ENCODE measurements at regions not wholly inside any gene's neighbourhood (a gene's known extent, or its start where the extent isn't known, plus 50 kb on each side); places are given as distances from the start of the nearest gene placed in this dataset.

DNA sequence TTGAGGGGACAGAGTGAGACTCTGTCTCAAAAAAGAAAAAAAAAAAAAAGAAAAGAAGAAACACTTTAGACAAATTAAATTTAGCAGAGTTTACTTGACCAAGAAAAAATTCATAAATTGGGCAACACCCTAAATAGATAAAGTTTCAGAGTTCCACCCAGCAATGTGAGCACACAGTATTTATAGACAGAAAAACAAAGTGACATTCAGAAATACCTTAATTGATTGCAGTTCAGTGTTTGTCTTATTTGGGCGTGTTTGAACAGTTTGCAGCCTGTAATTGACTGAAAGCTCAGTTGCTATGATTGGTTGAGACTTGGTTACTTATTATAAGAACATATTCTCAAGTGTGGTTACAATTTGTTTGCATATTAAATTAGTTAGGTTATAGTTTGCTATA lies 603.5 kb upstream of the NEGR1 start:
- TF ChIP-seq, protein P1, sequence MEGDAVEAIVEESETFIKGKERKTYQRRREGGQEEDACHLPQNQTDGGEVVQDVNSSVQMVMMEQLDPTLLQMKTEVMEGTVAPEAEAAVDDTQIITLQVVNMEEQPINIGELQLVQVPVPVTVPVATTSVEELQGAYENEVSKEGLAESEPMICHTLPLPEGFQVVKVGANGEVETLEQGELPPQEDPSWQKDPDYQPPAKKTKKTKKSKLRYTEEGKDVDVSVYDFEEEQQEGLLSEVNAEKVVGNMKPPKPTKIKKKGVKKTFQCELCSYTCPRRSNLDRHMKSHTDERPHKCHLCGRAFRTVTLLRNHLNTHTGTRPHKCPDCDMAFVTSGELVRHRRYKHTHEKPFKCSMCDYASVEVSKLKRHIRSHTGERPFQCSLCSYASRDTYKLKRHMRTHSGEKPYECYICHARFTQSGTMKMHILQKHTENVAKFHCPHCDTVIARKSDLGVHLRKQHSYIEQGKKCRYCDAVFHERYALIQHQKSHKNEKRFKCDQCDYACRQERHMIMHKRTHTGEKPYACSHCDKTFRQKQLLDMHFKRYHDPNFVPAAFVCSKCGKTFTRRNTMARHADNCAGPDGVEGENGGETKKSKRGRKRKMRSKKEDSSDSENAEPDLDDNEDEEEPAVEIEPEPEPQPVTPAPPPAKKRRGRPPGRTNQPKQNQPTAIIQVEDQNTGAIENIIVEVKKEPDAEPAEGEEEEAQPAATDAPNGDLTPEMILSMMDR (conservative IDR thresholded peaks at IDR 0.05; ENCODE audit: low read depth, low read length), result no peak
- no peak overlapping the region for H3K4me3 ChIP-seq (ENCODE audit: low read depth, low read length)
- DNase-seq (ENCODE audit: low read depth), result no peak

DNA sequence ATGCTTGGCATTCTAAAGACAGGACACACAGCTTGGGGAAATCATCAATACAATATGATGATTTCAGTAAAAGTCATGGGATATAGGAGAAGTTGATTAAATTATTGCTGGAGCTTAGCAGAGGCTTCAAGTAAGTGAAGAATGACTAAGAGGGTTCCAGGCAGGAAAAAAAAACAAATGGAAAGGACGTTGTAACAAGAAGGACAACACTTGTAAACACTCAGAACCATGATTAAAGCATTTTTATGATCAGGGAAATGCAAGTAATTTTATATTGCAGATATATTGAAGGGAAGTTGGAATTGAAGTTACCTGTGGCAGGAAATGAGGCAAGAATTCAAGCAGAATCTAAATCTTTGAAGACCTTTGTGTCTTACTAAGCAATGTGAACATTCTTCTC lies 602.7 kb upstream of the NEGR1 start:
- DNase-seq (ENCODE audit: low read depth), result no peak
- TF ChIP-seq, protein P1 (conservative IDR thresholded peaks at IDR 0.05; ENCODE audit: low read depth, low read length), result no peak
- H3K4me3 ChIP-seq (ENCODE audit: low read depth, low read length), result no peak overlapping the region

DNA sequence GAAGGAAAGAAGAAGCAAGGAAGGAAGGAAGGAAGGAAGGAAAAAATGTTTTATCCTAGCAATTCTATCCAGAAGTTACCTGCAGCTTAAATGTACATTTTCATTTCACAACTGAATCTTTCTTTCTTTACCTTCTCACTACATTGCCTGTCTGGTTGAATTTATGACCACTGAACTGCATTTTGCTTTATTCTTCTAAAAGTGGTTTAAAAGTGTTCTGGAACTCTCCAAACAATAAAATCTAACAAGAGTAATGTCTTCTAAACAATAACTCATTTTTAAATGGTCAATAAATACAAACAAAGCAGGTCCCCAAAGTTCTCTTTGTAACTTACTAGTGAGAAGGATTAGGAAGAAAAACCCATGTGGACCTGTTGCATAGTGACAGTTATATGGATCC lies 587.5 kb upstream of the NEGR1 start:
- TF ChIP-seq, protein P1 (conservative IDR thresholded peaks at IDR 0.05; ENCODE audit: low read depth, low read length), result no peak
- no peak overlapping the region for H3K4me3 ChIP-seq (ENCODE audit: low read depth, low read length)
- no peak for DNase-seq (ENCODE audit: low read depth)

DNA sequence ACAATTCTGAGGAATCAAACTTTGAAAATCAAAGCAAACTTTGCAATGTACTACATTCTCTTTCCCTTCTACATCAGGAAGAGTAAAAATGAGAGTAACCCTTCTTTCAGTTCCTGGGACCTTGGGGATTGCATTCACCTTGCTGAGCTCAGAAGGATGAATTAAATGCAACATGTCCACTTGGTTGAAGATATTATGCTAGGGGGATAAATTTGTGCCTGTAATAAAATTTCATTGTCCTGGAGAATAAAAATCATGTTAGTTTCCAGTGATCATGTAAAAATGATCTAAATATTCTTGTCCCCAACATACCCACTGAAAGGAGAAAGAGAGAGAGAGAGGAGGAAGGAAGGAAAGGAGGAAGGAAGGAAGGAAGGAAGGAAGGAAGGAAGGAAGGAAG lies 587.1 kb upstream of the NEGR1 start:
- DNase-seq (ENCODE audit: low read depth), result no peak
- no peak overlapping the region for H3K4me3 ChIP-seq (ENCODE audit: low read depth, low read length)
- TF ChIP-seq, protein P1 (conservative IDR thresholded peaks at IDR 0.05; ENCODE audit: low read depth, low read length), result no peak

DNA sequence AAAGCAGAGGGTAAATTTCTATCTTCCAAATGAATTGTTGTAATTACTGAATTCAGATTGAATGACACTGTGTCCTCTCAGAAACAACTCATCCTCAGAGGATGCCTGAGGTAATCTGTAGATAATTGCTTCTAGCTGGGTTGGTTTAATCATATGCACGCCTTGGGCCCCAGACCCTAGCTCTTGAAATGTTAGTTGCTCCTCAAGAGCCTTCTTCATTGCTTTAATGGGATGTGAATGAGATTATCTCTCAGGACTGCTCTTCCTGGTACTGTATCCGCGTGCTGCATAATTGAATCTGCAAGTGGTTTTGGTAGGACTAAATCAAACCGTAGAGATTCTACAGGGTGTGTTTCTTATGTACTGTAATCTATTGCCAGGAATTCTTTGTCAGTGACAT lies 569.3 kb upstream of the NEGR1 start:
- TF ChIP-seq, protein P1 (conservative IDR thresholded peaks at IDR 0.05; ENCODE audit: low read depth, low read length), result no peak
- no peak overlapping the region for H3K4me3 ChIP-seq (ENCODE audit: low read depth, low read length)
- no peak for DNase-seq (ENCODE audit: low read depth)

DNA sequence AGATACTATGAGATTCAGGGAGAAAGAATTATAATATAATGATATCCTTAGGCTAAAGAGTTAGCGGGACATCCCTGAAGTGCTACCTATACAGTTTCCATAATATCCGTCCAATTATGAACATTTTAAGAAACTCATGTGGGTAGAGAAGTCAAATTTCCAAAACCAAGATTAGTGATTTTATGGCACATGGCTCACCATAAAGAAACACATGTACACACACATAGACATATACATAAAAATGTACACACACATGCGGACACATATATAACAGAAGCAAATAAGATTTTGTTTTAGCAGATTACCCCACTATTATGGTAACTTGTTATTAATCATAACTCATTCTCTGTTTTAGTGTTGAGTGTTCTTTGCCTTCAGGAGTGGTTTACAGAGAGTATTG lies 566.7 kb upstream of the NEGR1 start:
- TF ChIP-seq, protein P1 (conservative IDR thresholded peaks at IDR 0.05; ENCODE audit: low read depth, low read length), result no peak
- no peak overlapping the region for H3K4me3 ChIP-seq (ENCODE audit: low read depth, low read length)
- DNase-seq (ENCODE audit: low read depth), result no peak

DNA sequence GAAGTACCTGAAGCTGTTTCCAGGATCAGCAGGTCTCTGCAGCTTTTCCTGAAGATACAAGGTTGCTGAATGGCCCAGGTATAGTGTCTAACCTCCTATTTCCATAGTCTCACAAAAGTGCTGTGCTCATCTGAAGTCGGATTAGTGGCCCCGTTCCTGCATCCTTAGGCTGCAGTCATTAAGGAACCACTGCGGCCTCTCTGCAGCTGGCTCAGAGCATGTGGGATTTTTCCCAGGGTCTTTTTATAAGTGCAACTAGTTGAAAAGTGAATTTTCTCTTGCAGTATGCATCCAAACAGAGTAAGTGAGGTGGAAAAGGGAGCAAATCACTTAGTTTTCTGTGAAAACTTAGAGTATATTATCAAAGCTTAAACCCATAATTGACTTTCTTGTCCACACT lies 565.3 kb upstream of the NEGR1 start:
- DNase-seq (ENCODE audit: low read depth), result no peak
- TF ChIP-seq, protein P1 (conservative IDR thresholded peaks at IDR 0.05; ENCODE audit: low read depth, low read length), result no peak
- no peak overlapping the region for H3K4me3 ChIP-seq (ENCODE audit: low read depth, low read length)
